Mesenchymal stem cell (in vitro differentiated cells and primary cell): ENCODE measurements at regions not wholly inside any gene's neighbourhood (a gene's known extent, or its start where the extent isn't known, plus 50 kb on each side); places are given as distances from the start of the nearest gene placed in this dataset.

Source experiments
- DNase-seq: peaks from one replicate; pipeline ENCODE4 v3.0.0-alpha.2; 2013
- H2AFZ ChIP-seq: one replicate; pipeline ENCODE4 v1.6.1; 2013; ENCODE audit warnings: low read depth, mild to moderate bottlenecking, control low read depth, inconsistent platforms, low read length, moderate library complexity
- H2AK5ac ChIP-seq: 2 replicates; pipeline ENCODE4 v1.6.1; 2013; ENCODE audit warnings: low read length, moderate library complexity, mild to moderate bottlenecking, inconsistent platforms; ENCODE audit not compliant: severe bottlenecking
- H2BK120ac ChIP-seq: one replicate; pipeline ENCODE4 v1.6.1; 2013; ENCODE audit warnings: low read depth, mild to moderate bottlenecking, inconsistent platforms, low read length, moderate library complexity
- H2BK12ac ChIP-seq, 2 experiments: one replicate each; pipeline ENCODE4 v1.6.1; 2013; ENCODE audit warnings: inconsistent platforms in 2 of 2, low read length in 2 of 2, mild to moderate bottlenecking in 2 of 2, moderate library complexity in 2 of 2, control low read depth in 1 of 2
- H2BK15ac ChIP-seq: one replicate; pipeline ENCODE4 v1.6.1; 2013; ENCODE audit warnings: mild to moderate bottlenecking, low read depth, inconsistent platforms; ENCODE audit not compliant: poor library complexity, severe bottlenecking
- H2BK5ac ChIP-seq: 2 replicates; pipeline ENCODE4 v1.6.1; 2013; ENCODE audit warnings: low read depth, mild to moderate bottlenecking, low read length, control low read depth, inconsistent platforms; ENCODE audit not compliant: poor library complexity, severe bottlenecking
- H3K14ac ChIP-seq, 2 experiments: one replicate each; pipeline ENCODE4 v1.6.1; 2013; ENCODE audit warnings: inconsistent platforms in 2 of 2, low read length in 2 of 2, control low read depth in 1 of 2, mild to moderate bottlenecking in 1 of 2, moderate library complexity in 1 of 2
- H3K18ac ChIP-seq, 2 experiments: one replicate each; pipeline ENCODE4 v1.6.1; 2013; ENCODE audit warnings: inconsistent platforms in 2 of 2, low read length in 2 of 2, control low read depth in 1 of 2, low read depth in 1 of 2, mild to moderate bottlenecking in 1 of 2
- H3K23ac ChIP-seq, 2 experiments: one replicate each; pipeline ENCODE4 v1.6.1; 2013; ENCODE audit warnings: inconsistent platforms in 2 of 2, low read length in 2 of 2, mild to moderate bottlenecking in 2 of 2, moderate library complexity in 2 of 2, control low read depth in 1 of 2
- H3K27ac ChIP-seq: 2 replicates; pipeline ENCODE4 v1.5.1; 2013; ENCODE audit warnings: mild to moderate bottlenecking, moderate library complexity, low read length, control low read depth, inconsistent platforms; ENCODE audit not compliant: poor library complexity, severe bottlenecking
- H3K27me3 ChIP-seq, 2 experiments: 2 replicates each; pipeline versions ENCODE4 v1.6.1 to v1.7.0; 2013; ENCODE audit warnings: low read length in 2 of 2, mild to moderate bottlenecking in 2 of 2, moderate library complexity in 2 of 2, control low read depth in 1 of 2, inconsistent platforms in 1 of 2; ENCODE audit not compliant: control insufficient read depth in 1 of 2, insufficient read depth in 1 of 2
- H3K36me3 ChIP-seq, 2 experiments: 2 replicates each; pipeline versions ENCODE4 v1.6.1 to v1.7.0; 2013; ENCODE audit warnings: low read length in 2 of 2, control low read depth in 1 of 2, inconsistent platforms in 1 of 2, low read depth in 1 of 2, mild to moderate bottlenecking in 1 of 2; ENCODE audit not compliant: insufficient read depth in 2 of 2, control insufficient read depth in 1 of 2
- H3K4ac ChIP-seq, 2 experiments: one replicate each; pipeline ENCODE4 v1.6.1; 2013; ENCODE audit warnings: inconsistent platforms in 2 of 2, low read length in 2 of 2, mild to moderate bottlenecking in 2 of 2, moderate library complexity in 2 of 2, control low read depth in 1 of 2, low read depth in 1 of 2
- H3K4me1 ChIP-seq: 2 replicates; pipeline ENCODE4 v1.6.1; 2013; ENCODE audit warnings: low read depth, low read length, control low read depth; ENCODE audit not compliant: control insufficient read depth, insufficient read depth
- H3K4me2 ChIP-seq: 2 replicates; pipeline ENCODE4 v1.6.1; 2013; ENCODE audit warnings: low read length, mild to moderate bottlenecking, inconsistent platforms; ENCODE audit not compliant: poor library complexity, severe bottlenecking
- H3K4me3 ChIP-seq, 2 experiments: 2 replicates each; pipeline versions ENCODE4 v1.5.1 to v1.7.0; 2013; ENCODE audit warnings: low read length in 2 of 2, mild to moderate bottlenecking in 2 of 2, control low read depth in 1 of 2, low read depth in 1 of 2; ENCODE audit not compliant: insufficient read depth in 1 of 2
- H3K79me1 ChIP-seq: replicated peaks from 2 replicates; pipeline ENCODE4 v1.6.1; 2013; ENCODE audit warnings: mild to moderate bottlenecking, control low read depth, low read length, inconsistent platforms; ENCODE audit not compliant: poor library complexity, severe bottlenecking
- H3K9ac ChIP-seq: 2 replicates; pipeline ENCODE4 v1.7.0; 2013; ENCODE audit warnings: mild to moderate bottlenecking, low read length, moderate library complexity
- H3K9me3 ChIP-seq: 2 replicates; pipeline ENCODE4 v1.7.0; 2013; ENCODE audit warnings: mild to moderate bottlenecking, low read length; ENCODE audit not compliant: control insufficient read depth
- H4K8ac ChIP-seq: one replicate; pipeline ENCODE4 v1.6.1; 2013; ENCODE audit warnings: inconsistent platforms, mild to moderate bottlenecking, low read length, moderate library complexity
- H4K91ac ChIP-seq: one replicate; pipeline ENCODE4 v1.6.1; 2013; ENCODE audit warnings: mild to moderate bottlenecking, low read length, inconsistent platforms
- WGBS: methylation state at CpG from one replicate; pipeline ENCODE4 v1.1.7; 2013; ENCODE audit warnings: mixed read lengths; 5-methylcytosine and 5-hydroxymethylcytosine counted together

DNA sequence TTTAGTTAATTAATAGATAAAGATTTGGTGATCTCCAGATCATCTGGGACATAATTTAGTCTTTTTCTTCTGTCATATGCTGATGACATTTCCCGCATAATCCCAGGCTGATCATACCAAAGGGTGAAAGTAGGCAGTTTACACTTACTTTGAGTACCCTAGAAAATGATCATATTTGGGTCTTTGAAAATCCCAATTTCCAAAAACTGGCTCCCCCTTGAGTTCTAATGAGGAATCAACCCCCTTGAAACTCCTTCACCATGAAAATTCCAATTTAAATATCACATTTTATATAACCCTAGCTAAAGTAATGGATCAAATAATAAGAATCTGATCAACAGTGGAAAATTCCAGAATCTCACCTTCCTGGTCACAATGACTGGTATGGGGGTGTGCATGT is 223.4 kb downstream of the NAF1 start:
- DNase-seq, result no peak
- WGBS, result no CpG with 5 or more reads among the region's 1 CpG
- no peak overlapping the region for H2BK120ac ChIP-seq
- H3K4me2 ChIP-seq, result no peak overlapping the region
- H3K79me1 ChIP-seq, result no peaks in the 10 kb centered on the region
- no peak overlapping the region for H3K18ac ChIP-seq
- H2BK12ac ChIP-seq, result no peak overlapping the region
- H3K4me3 ChIP-seq, result no peak overlapping the region
- no peak overlapping the region for H3K4ac ChIP-seq
- H4K8ac ChIP-seq, result no peak overlapping the region
- H3K14ac ChIP-seq, result no peak overlapping the region
- no peaks in the 10 kb centered on the region for H3K9me3 ChIP-seq
- H4K91ac ChIP-seq, result no peak overlapping the region
- H3K27me3 ChIP-seq, result no peaks in the 10 kb centered on the region
- H3K4me1 ChIP-seq, result no peaks in the 10 kb centered on the region
- H3K27ac ChIP-seq, result no peak overlapping the region
- no peak overlapping the region for H3K23ac ChIP-seq
- H2AFZ ChIP-seq, result no peak overlapping the region
- H2BK5ac ChIP-seq, result no peak overlapping the region
- no peak overlapping the region for H2BK15ac ChIP-seq
- no peak overlapping the region for H3K9ac ChIP-seq
- no peak overlapping the region for H2AK5ac ChIP-seq
- H3K36me3 ChIP-seq, result no peaks in the 10 kb centered on the region

GRCh38 chr4:162938738-162939485 is 227.8 kb downstream of the NAF1 start:
- Histone ChIP-seq H2BK15ac (no peak overlapping the region), H3K9me3 (no peaks in the 10 kb centered on the region), H3K9ac (no peak overlapping the region), H4K91ac (no peak overlapping the region), H3K18ac (no peak overlapping the region), H2AFZ (no peak overlapping the region), H3K27me3 (no peaks in the 10 kb centered on the region), H3K4me3 (no peak overlapping the region), H2BK5ac (no peak overlapping the region), H3K4me1 (no peaks in the 10 kb centered on the region), H2AK5ac (no peak overlapping the region), H2BK12ac (no peak overlapping the region), H3K4ac (no peak overlapping the region), H4K8ac (no peak overlapping the region), H3K36me3 (no peaks in the 10 kb centered on the region), H3K4me2 (no peak overlapping the region), H2BK120ac (no peak overlapping the region), H3K27ac (no peak overlapping the region), H3K14ac (no peak overlapping the region), H3K23ac (no peak overlapping the region), H3K79me1 (no peaks in the 10 kb centered on the region)
- WGBS, result 100% methylated on average over 1 of the region's 1 CpG
- DNase-seq, result no peak

DNA sequence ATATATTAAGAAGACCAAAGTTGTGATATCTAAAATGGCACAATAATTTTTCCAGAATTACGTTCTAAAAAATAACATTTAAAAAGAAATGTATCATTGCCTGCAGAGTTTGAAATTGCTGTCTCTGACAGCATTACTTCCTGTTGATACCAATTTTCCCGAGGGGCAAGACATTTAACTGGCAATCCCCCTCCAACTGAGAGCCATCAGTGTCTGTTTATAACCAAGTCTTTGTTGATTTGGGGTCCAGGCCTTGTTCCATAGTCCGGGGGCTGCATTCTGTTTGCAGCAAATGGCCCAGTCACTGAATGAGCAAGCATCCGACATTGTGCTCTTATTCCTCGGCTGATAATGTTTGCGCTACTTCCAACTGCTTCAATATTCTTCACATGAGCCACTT is 231.5 kb downstream of the NAF1 start:
- Histone ChIP-seq H3K79me1 (no peaks in the 10 kb centered on the region), H3K14ac (no peak overlapping the region), H2BK15ac (no peak overlapping the region), H2BK120ac (no peak overlapping the region), H3K4me2 (no peak overlapping the region), H3K4me3 (no peak overlapping the region), H2AK5ac (no peak overlapping the region), H3K27me3 (no peaks in the 10 kb centered on the region), H3K9ac (no peak overlapping the region), H2BK12ac (no peak overlapping the region), H3K9me3 (no peaks in the 10 kb centered on the region), H2AFZ (no peak overlapping the region), H2BK5ac (no peak overlapping the region), H3K36me3 (no peaks in the 10 kb centered on the region), H3K4ac (no peak overlapping the region), H3K23ac (no peak overlapping the region), H3K27ac (no peak overlapping the region), H4K91ac (no peak overlapping the region), H4K8ac (no peak overlapping the region), H3K4me1 (no peaks in the 10 kb centered on the region), H3K18ac (no peak overlapping the region)
- WGBS, result 82% methylated on average over 6 of the region's 6 CpGs
- no peak for DNase-seq

DNA sequence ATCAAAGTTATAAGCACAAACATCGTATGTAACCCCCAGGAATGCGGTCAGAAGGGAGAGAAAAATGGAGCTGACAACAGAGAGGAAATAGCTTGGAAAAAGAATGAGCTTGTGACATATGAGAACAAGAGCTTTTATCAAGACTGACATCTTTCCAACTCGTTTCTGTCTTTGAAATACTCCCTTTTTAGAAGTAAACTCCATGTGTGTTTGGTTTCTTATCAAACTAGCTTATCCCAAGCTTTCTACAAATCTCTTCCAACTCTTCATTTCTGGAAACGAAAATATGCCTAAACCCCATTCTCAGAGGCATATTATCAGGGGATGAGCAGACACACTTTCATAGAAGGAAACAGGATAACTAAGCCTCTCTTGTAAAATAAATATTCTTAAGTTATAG is 235.4 kb downstream of the NAF1 start:
- H3K27ac ChIP-seq, result no peak overlapping the region
- DNase-seq, result no peak
- H3K4me3 ChIP-seq, result no peak overlapping the region
- H2BK5ac ChIP-seq, result no peak overlapping the region
- H2BK15ac ChIP-seq, result no peak overlapping the region
- H2BK12ac ChIP-seq, result no peak overlapping the region
- 73% methylated on average over 4 of the region's 4 CpGs for WGBS
- H3K4me1 ChIP-seq, result no peaks in the 10 kb centered on the region
- no peak overlapping the region for H2AK5ac ChIP-seq
- H3K23ac ChIP-seq, result no peak overlapping the region
- no peak overlapping the region for H3K18ac ChIP-seq
- no peak overlapping the region for H3K4ac ChIP-seq
- H2AFZ ChIP-seq, result no peak overlapping the region
- no peak overlapping the region for H3K9ac ChIP-seq
- no peaks in the 10 kb centered on the region for H3K27me3 ChIP-seq
- H3K14ac ChIP-seq, result no peak overlapping the region
- no peaks in the 10 kb centered on the region for H3K79me1 ChIP-seq
- H4K91ac ChIP-seq, result no peak overlapping the region
- no peak overlapping the region for H4K8ac ChIP-seq
- H3K4me2 ChIP-seq, result no peak overlapping the region
- H3K36me3 ChIP-seq, result no peaks in the 10 kb centered on the region
- no peak overlapping the region for H2BK120ac ChIP-seq
- H3K9me3 ChIP-seq, result no peaks in the 10 kb centered on the region
